Left ventricle myocardium inferior (tissue), 1 donor: ENCODE measurements at regions not wholly inside any gene's neighbourhood (a gene's known extent, or its start where the extent isn't known, plus 50 kb on each side); places are given as distances from the start of the nearest gene placed in this dataset.
"Not testable (repeated sequence)": the region's sequence is repeated elsewhere in the genome, so short reads cannot be mapped to it uniquely, and the experiment has no call there.

Experiments
- DNase-seq: peaks from one replicate; pipeline ENCODE4 v3.0.0-alpha.2; 2020
- H3K27ac ChIP-seq: fragments of 200-600 bp; replicated peaks from 2 replicates; pipeline ENCODE4 v1.8.0; 2021
- H3K27me3 ChIP-seq: fragments of 200-600 bp; 2 replicates; pipeline ENCODE4 v1.8.0; 2021; ENCODE audit warnings: low read depth
- H3K36me3 ChIP-seq: fragments of 200-600 bp; 2 replicates; pipeline ENCODE4 v1.8.0; 2021
- H3K4me1 ChIP-seq: fragments of 200-600 bp; 2 replicates; pipeline ENCODE4 v1.8.0; 2021
- H3K4me3 ChIP-seq: fragments of 200-600 bp; 2 replicates; pipeline ENCODE4 v1.8.0; 2021; ENCODE audit warnings: mild to moderate bottlenecking, moderate library complexity
- H3K9me3 ChIP-seq: fragments of 200-600 bp; replicated peaks from 2 replicates; pipeline ENCODE4 v1.8.0; 2021
- intact Hi-C: fragments of 100-400 bp; cut with micrococcal nuclease; formaldehyde crosslinking; loops from one replicate; pipeline ENCODE4 v1.11.0; 2022
- TF ChIP-seq, protein P1 (sequence below): fragments of 200-600 bp; IDR thresholded peaks from 2 replicates; pipeline ENCODE4 v1.8.0; 2021; ENCODE audit warnings: antibody characterized with exemption, mild to moderate bottlenecking, borderline replicate concordance
- donor health status: DM: no; HTN: yes; CAD: no; lungs with severe emphysema.

DNA sequence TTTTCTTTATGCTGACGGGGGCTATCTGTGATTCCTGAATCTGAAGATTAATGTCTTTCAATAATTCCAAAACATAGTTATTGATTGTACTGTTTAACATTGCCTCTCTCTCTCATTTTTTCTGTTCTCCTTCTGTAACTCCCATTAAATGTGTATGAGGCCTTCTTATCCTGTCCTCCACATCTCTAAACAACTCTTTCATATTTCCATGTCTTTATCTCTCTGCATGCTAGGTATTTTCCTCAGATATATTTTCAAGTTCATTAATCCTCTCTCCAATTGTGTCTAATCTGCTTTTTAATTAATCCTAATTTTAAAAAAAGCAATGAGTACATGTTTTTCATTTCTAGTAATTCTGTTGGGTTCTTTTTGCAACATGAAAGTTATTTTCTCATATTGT, 173.2 kb downstream of the TLE3 start:
- Histone ChIP-seq H3K9me3 (peaks cover 36% of the 10 kb centered on the region), H3K4me3 (no peak overlapping the region), H3K27me3 (no peaks in the 10 kb centered on the region), H3K36me3 (no peaks in the 10 kb centered on the region), H3K27ac (no peak overlapping the region), H3K4me1 (no peaks in the 10 kb centered on the region)
- DNase-seq = no peak
- TF ChIP-seq, protein P1, sequence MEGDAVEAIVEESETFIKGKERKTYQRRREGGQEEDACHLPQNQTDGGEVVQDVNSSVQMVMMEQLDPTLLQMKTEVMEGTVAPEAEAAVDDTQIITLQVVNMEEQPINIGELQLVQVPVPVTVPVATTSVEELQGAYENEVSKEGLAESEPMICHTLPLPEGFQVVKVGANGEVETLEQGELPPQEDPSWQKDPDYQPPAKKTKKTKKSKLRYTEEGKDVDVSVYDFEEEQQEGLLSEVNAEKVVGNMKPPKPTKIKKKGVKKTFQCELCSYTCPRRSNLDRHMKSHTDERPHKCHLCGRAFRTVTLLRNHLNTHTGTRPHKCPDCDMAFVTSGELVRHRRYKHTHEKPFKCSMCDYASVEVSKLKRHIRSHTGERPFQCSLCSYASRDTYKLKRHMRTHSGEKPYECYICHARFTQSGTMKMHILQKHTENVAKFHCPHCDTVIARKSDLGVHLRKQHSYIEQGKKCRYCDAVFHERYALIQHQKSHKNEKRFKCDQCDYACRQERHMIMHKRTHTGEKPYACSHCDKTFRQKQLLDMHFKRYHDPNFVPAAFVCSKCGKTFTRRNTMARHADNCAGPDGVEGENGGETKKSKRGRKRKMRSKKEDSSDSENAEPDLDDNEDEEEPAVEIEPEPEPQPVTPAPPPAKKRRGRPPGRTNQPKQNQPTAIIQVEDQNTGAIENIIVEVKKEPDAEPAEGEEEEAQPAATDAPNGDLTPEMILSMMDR = no peak
- intact Hi-C loops = no loop called here

DNA sequence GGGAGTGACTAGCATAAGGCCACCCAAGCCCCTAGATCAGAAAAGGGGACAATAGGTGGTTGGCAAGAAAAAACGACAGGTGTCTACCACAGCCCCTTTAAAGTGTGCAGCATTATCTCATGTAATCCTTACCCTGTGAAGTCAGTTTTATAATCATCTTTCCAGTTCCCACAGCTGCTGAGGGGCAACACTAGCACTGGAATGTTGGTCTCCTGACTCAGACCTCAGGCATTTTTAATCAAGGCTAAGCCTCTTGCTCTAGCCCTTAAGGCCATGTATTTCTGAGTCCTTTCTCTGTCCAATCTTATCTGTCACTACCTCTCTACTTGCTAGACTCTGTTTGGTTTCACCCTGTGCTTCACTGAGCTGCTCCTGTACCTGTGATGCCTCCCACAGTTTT, 171.7 kb downstream of the TLE3 start:
- no peak for DNase-seq
- intact Hi-C loops = no loop called here

DNA sequence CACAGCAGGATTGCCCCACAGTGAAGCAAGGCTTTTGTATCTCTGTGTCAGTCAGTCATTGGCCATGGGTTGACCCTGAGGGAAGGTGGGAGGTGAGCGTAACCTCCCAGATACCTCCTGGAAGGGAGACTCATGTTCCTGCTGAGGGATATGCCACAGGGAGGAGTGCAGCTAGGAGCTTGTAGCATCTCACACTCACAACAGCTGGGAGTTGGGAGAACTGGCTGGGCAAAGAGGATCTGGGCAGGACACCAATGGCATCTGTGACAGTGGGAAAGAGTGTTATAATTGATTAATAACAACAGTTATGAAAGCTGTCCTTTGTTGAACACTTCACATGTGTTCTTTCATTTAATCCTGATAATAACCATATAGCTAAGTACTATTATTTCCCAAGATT, 171.0 kb downstream of the TLE3 start:
- no peak for DNase-seq

More for the DNA sequence above, 171.7 kb downstream of the TLE3 start:
- H3K27ac ChIP-seq = no peak overlapping the region
- H3K4me3 ChIP-seq = no peak overlapping the region
- H3K36me3 ChIP-seq = no peaks in the 10 kb centered on the region
- TF ChIP-seq, protein P1 = no peak
- no peaks in the 10 kb centered on the region for H3K27me3 ChIP-seq
- peaks cover 10% of the 10 kb centered on the region for H3K4me1 ChIP-seq
- H3K9me3 ChIP-seq = peaks cover 36% of the 10 kb centered on the region

DNA sequence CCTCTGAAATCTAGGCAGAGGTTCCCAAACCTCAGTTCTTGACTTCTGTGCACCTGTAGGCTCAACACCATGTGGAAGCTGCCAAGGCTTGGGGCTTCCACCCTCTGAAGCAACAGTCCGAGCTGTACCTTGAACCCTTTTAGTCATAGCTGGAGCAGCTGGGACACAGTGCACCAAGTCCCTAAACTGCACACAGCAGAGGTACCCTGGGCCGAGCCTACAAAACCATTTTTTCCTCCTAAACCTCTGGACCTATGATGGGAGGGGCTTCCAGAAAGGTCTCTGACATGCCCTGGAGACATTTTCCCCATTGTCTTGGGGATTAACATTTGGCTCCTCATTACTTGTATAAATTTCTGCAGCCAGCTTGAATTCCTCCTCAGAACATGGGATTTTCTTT, 168.8 kb downstream of the TLE3 start:
- intact Hi-C loops, DNase-seq: not testable (repeated sequence)
- H3K4me1 ChIP-seq = peaks cover 10% of the 10 kb centered on the region

More for the DNA sequence above, 171.0 kb downstream of the TLE3 start:
- Histone ChIP-seq H3K4me1 (peaks cover 10% of the 10 kb centered on the region), H3K36me3 (no peaks in the 10 kb centered on the region), H3K9me3 (peaks cover 36% of the 10 kb centered on the region), H3K27me3 (no peaks in the 10 kb centered on the region), H3K27ac (no peak overlapping the region), H3K4me3 (no peak overlapping the region)
- intact Hi-C loops = no loop called here
- TF ChIP-seq, protein P1 = no peak

DNA sequence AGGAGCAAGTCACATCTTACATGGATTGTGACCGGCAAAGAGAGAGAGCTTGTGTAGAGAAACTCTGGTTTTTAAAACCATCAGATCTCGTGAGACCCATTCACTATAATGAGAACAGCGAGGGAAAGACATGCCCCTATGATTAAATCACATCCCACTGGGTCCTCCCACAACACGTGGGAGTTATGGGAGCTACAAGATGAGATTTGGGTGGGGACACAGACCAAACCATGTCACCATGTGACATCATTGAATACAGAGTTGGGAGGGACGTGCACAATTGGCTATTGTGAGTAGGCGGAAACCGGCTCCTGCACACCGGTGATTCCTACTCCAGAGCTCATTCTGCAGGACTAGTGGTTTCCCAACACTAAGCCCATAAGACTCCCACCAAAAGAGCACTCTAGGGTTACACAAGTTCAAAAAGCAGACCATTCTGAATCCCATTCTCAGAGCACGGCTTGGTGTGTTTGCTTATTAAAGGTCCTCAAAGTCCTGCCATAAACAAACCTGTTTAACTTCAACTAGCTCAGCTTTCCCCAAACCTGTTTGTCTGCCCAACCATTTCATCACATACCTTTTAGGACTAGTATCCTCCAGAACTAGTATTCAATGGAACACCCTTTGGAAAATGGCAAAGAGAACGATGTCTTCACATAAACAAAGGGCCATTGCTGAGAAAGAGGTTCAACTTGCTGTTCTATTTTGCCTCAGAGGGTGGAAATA, 167.6 kb downstream of the TLE3 start:
- no peaks in the 10 kb centered on the region for H3K36me3 ChIP-seq
- TF ChIP-seq, protein P1 = no peak
- intact Hi-C loops = no loop called here
- H3K27me3 ChIP-seq = peaks cover 18% of the 10 kb centered on the region
- no peak overlapping the region for H3K4me3 ChIP-seq
- peaks cover 10% of the 10 kb centered on the region for H3K4me1 ChIP-seq
- H3K9me3 ChIP-seq = peaks cover 25% of the 10 kb centered on the region
- no peak for DNase-seq
- no peak overlapping the region for H3K27ac ChIP-seq

More for the DNA sequence above, 168.8 kb downstream of the TLE3 start:
- not testable (repeated sequence) for H3K27ac ChIP-seq, H3K27me3 ChIP-seq, H3K4me3 ChIP-seq, H3K36me3 ChIP-seq
- H3K9me3 ChIP-seq = peaks cover 25% of the 10 kb centered on the region

DNA sequence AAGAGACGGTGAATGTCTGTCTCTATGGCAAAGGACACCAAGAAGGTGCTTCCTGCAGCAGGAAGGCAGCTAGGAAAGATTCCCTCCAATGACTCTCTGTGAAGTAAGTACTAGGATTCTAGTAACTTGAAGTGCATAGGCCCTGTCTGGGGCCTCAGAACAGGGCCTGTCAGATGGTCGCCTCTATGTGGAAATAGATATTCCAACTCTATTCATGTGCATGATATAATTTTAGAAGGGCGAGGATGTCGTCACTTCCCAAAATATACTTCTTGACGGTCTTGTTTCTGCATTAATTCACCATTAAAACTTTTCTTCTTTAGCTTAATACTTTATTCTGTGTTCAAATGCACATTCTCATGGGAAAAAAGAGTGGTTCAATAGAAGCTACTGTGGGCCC, 167.0 kb downstream of the TLE3 start:
- intact Hi-C loops = no loop called here
- Histone ChIP-seq H3K9me3 (peaks cover 25% of the 10 kb centered on the region), H3K27ac (peak overlapping the region; percentile 54), H3K4me1 (peaks cover 10% of the 10 kb centered on the region), H3K4me3 (no peak overlapping the region), H3K36me3 (no peaks in the 10 kb centered on the region), H3K27me3 (peaks cover 19% of the 10 kb centered on the region)
- no peak for DNase-seq
- TF ChIP-seq, protein P1 = no peak
